ENCODE measurements at regions not wholly inside any gene's neighbourhood (a gene's known extent, or its start where the extent isn't known, plus 50 kb on each side); places are given as distances from the start of the nearest gene placed in this dataset.

DNA sequence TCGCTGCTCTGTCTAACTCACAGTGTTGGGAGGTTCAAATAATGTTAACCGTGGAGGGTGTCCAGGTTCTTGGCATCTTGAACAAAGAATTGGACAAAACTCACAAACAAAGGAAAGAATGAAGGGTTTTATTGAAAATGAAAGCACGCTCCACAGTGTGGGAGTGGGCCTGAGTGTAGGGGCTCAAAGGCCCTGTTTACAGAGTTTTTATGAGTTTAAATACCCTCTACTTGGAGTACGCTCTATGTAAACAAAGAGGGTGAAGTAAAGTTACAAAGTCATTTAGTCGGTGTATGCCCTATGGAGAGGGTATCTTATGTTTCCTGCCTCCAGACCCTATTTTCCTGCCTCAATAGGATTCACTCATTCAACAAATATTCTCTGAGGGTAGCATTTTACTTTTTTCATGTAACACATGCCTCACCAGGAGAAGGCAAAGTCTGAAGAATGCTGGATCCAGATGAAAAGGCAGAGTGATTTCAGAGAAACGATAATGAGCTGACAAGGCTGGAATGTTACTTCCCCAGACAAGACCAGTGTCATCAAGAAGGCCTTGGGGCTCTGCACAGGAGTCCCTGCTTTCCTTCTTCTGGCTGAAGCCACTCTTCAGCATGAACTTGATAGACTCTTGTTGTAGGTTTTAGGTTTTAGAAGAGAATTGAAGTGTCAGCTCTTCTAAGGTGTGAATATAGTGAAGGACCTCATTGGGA lies 163.6 kb downstream of the FAM43A start:
- Histone ChIP-seq H3K36me3 (ENCODE audit: control insufficient read depth in 2 of 2, insufficient read depth in 1 of 2, low read length in 2 of 2) (no peaks in the 10 kb centered on the region), H3K27ac (ENCODE audit: extremely low read depth, low read depth, low read length) (no peak overlapping the region), H3K9me3 (ENCODE audit: control insufficient read depth, insufficient read depth, low read depth, low read length) (no peaks in the 10 kb centered on the region), H3K4me3 (ENCODE audit: low read depth, low read length) (no peak overlapping the region), H3K4me1 (ENCODE audit: control insufficient read depth, insufficient read depth, low read length) (no peaks in the 10 kb centered on the region)
- POLR2A ChIA-PET: no interaction called here
- TF ChIP-seq ZNF37A (tag by site-specific recombination; IDR thresholded peaks at IDR 0.05) (no peak), ZNF2 (tag by site-specific recombination; IDR thresholded peaks at IDR 0.05) (no peak), ZNF585B (tag by site-specific recombination; IDR thresholded peaks at IDR 0.05) (no peak), ZNF174 (tag by site-specific recombination; IDR thresholded peaks at IDR 0.05) (no peak), ZNF114 (tag by site-specific recombination; IDR thresholded peaks at IDR 0.05) (no peak), ZXDB (tag by site-specific recombination; IDR thresholded peaks at IDR 0.05) (no peak), ZNF747 (tag by site-specific recombination; IDR thresholded peaks at IDR 0.05) (no peak), FEZF1 (tag by site-specific recombination; IDR thresholded peaks at IDR 0.05) (no peak), ZNF658 (tag by site-specific recombination; IDR thresholded peaks at IDR 0.05) (no peak), ZFP3 (tag by site-specific recombination; IDR thresholded peaks at IDR 0.05; ENCODE audit: low read depth) (no peak)
- TF ChIP-seq, protein P1, sequence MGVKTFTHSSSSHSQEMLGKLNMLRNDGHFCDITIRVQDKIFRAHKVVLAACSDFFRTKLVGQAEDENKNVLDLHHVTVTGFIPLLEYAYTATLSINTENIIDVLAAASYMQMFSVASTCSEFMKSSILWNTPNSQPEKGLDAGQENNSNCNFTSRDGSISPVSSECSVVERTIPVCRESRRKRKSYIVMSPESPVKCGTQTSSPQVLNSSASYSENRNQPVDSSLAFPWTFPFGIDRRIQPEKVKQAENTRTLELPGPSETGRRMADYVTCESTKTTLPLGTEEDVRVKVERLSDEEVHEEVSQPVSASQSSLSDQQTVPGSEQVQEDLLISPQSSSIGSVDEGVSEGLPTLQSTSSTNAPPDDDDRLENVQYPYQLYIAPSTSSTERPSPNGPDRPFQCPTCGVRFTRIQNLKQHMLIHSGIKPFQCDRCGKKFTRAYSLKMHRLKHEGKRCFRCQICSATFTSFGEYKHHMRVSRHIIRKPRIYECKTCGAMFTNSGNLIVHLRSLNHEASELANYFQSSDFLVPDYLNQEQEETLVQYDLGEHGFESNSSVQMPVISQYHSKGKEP (tag by site-specific recombination; IDR thresholded peaks at IDR 0.05): no peak
- CTCF ChIA-PET: interaction anchor here (0.7 kb wide), 1 partner anchor 95 kb away, joined by 3 read pairs; no protein-coding TSS in a partner anchor

DNA sequence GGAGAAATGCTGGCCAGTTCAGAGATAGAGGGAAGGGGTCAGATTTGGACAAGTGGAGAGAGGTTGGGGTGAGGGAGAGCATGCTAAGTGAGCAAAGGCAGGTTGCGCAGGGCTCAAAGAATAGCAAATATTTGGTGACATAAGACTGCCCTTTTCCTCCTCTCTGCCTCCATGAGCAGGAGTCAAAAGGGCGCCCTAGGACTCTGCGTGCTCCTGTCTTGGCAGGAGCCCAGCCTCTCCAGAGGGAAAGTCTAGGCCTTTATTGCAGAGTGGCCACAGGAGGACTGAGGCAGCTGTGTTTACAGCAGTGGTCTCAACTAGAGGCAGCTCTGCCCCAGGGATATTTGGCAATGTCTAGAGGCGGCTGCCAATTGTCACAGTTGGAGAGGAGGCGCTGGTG lies 165.6 kb downstream of the FAM43A start:
- Histone ChIP-seq H3K27ac (ENCODE audit: extremely low read depth, low read depth, low read length) (no peak overlapping the region), H3K9me3 (ENCODE audit: control insufficient read depth, insufficient read depth, low read depth, low read length) (no peaks in the 10 kb centered on the region), H3K4me3 (ENCODE audit: low read depth, low read length) (no peak overlapping the region), H3K36me3 (ENCODE audit: control insufficient read depth in 2 of 2, insufficient read depth in 1 of 2, low read length in 2 of 2) (no peaks in the 10 kb centered on the region), H3K4me1 (ENCODE audit: control insufficient read depth, insufficient read depth, low read length) (no peaks in the 10 kb centered on the region)
- CTCF ChIA-PET: no interaction called here
- no peak for TF ChIP-seq ZNF221 (tag by site-specific recombination; IDR thresholded peaks at IDR 0.05; ENCODE audit: borderline replicate concordance)
- POLR2A ChIA-PET: no interaction called here

DNA sequence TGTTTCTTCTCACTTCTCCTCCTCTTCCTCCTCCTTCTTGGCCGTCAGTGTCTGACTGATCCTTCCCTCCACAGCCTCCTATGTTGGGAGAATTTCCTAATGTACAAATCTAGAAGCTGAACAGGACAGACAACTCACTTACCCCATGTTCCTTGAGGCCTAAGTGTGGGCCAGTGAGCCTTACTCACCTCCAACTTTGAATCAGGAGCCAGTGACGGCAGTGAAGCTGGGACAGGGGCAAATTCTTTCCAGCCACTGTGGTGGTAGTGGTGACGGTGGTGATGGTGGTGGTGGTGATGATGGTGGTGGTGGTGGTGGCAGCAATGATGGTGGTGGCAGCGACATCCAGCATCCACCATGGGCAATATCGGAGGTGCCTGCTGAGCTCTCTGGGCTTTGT lies 166.3 kb downstream of the FAM43A start:
- TF ChIP-seq, protein P2, sequence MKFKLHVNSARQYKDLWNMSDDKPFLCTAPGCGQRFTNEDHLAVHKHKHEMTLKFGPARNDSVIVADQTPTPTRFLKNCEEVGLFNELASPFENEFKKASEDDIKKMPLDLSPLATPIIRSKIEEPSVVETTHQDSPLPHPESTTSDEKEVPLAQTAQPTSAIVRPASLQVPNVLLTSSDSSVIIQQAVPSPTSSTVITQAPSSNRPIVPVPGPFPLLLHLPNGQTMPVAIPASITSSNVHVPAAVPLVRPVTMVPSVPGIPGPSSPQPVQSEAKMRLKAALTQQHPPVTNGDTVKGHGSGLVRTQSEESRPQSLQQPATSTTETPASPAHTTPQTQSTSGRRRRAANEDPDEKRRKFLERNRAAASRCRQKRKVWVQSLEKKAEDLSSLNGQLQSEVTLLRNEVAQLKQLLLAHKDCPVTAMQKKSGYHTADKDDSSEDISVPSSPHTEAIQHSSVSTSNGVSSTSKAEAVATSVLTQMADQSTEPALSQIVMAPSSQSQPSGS (tag by site-specific recombination; IDR thresholded peaks at IDR 0.05; ENCODE audit: low read depth): no peak
- TF ChIP-seq ZNF626 (tag by site-specific recombination; IDR thresholded peaks at IDR 0.05): no peak
- Histone ChIP-seq H3K27ac (ENCODE audit: extremely low read depth, low read depth, low read length) (no peak overlapping the region), H3K36me3 (ENCODE audit: control insufficient read depth in 2 of 2, insufficient read depth in 1 of 2, low read length in 2 of 2) (no peaks in the 10 kb centered on the region), H3K9me3 (ENCODE audit: control insufficient read depth, insufficient read depth, low read depth, low read length) (no peaks in the 10 kb centered on the region), H3K4me3 (ENCODE audit: low read depth, low read length) (no peak overlapping the region), H3K4me1 (ENCODE audit: control insufficient read depth, insufficient read depth, low read length) (no peaks in the 10 kb centered on the region)
- CTCF ChIA-PET: no interaction called here
- POLR2A ChIA-PET: interaction anchor here (1.2 kb wide), 1 partner anchor 9 kb away, joined by 3 read pairs; no protein-coding TSS in a partner anchor

DNA sequence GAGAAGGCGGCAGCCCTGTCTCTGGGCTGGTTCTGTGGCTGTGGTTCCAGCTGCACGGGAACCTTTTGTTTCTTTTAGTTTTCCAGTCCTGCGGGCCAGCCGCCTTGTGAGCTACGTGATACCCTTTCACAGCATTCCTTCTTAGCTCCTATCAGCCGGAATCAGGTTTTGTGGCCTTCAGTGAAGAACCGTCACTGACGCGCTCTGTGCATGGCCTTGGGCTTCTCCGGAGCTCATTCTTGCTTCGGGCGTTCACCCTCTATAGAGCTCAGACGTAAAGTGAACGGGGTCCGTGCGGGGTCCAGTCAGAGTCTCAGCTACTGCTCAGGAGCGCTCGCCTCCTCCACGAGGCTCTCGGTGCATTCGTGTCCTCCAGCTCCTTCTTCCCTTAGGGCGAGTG lies 166.7 kb downstream of the FAM43A start:
- Histone ChIP-seq H3K4me1 (ENCODE audit: control insufficient read depth, insufficient read depth, low read length) (no peaks in the 10 kb centered on the region), H3K36me3 (ENCODE audit: control insufficient read depth in 2 of 2, insufficient read depth in 1 of 2, low read length in 2 of 2) (no peaks in the 10 kb centered on the region), H3K9me3 (ENCODE audit: control insufficient read depth, insufficient read depth, low read depth, low read length) (no peaks in the 10 kb centered on the region), H3K4me3 (ENCODE audit: low read depth, low read length) (no peak overlapping the region), H3K27ac (ENCODE audit: extremely low read depth, low read depth, low read length) (no peak overlapping the region)
- POLR2A ChIA-PET: interaction anchor here (0.5 to 1.2 kb wide), 3 partner anchors 8 to 163 kb away, joined by 3 read pairs; no protein-coding TSS in a partner anchor
- CTCF ChIA-PET: no interaction called here
- TF ChIP-seq MYNN (tag by site-specific recombination; IDR thresholded peaks at IDR 0.05; ENCODE audit: borderline replicate concordance) (no peak), GFI1B (tag by site-specific recombination; IDR thresholded peaks at IDR 0.05) (no peak), TRIM28 (IDR thresholded peaks at IDR 0.05; ENCODE audit: borderline replicate concordance, low read length) (no peak), ZNF600 (tag by site-specific recombination; IDR thresholded peaks at IDR 0.05) (no peak), ZSCAN30 (tag by site-specific recombination; IDR thresholded peaks at IDR 0.05) (no peak), ZNF155 (tag by site-specific recombination; IDR thresholded peaks at IDR 0.05) (no peak), ZNF341 (tag by site-specific recombination; IDR thresholded peaks at IDR 0.05; ENCODE audit: low read depth) (no peak), ZNF664 (tag by site-specific recombination; IDR thresholded peaks at IDR 0.05) (no peak), ZNF626 (tag by site-specific recombination; IDR thresholded peaks at IDR 0.05) (no peak), OVOL3 (tag by site-specific recombination; IDR thresholded peaks at IDR 0.05) (no peak), ZNF777 (tag by site-specific recombination; IDR thresholded peaks at IDR 0.05; ENCODE audit: borderline replicate concordance) (no peak), ZNF174 (tag by site-specific recombination; IDR thresholded peaks at IDR 0.05) (no peak), ZNF837 (tag by site-specific recombination; IDR thresholded peaks at IDR 0.05) (no peak)
- TF ChIP-seq, protein P3, sequence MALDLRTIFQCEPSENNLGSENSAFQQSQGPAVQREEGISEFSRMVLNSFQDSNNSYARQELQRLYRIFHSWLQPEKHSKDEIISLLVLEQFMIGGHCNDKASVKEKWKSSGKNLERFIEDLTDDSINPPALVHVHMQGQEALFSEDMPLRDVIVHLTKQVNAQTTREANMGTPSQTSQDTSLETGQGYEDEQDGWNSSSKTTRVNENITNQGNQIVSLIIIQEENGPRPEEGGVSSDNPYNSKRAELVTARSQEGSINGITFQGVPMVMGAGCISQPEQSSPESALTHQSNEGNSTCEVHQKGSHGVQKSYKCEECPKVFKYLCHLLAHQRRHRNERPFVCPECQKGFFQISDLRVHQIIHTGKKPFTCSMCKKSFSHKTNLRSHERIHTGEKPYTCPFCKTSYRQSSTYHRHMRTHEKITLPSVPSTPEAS (tag by site-specific recombination; IDR thresholded peaks at IDR 0.05): no peak
